ENCODE measurements at regions not wholly inside any gene's neighbourhood (a gene's known extent, or its start where the extent isn't known, plus 50 kb on each side); places are given as distances from the start of the nearest gene placed in this dataset.

DNA sequence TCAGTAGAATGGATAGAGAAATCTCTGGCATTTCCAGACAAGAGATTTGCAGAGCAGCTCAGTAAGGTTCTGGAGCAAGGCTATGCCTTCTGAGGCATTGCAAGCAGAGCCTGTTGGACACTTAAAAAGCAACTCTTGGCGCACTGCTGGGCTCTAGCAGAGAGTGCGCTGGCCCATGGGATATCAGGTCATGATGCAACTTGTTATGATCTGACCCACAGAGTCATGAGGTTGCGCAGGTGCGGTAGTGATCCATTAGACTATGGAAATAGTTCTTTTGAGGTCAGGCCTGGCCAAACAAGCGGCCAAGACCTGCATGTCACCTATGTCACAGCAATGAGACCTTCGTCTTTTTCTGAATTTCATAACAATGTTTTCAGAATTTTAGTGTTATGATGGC lies 168.6 kb downstream of the TMTC3 start:
- TF ChIP-seq POLR2A (IDR thresholded peaks at IDR 0.05) = no peak
- TF ChIP-seq, protein P1, sequence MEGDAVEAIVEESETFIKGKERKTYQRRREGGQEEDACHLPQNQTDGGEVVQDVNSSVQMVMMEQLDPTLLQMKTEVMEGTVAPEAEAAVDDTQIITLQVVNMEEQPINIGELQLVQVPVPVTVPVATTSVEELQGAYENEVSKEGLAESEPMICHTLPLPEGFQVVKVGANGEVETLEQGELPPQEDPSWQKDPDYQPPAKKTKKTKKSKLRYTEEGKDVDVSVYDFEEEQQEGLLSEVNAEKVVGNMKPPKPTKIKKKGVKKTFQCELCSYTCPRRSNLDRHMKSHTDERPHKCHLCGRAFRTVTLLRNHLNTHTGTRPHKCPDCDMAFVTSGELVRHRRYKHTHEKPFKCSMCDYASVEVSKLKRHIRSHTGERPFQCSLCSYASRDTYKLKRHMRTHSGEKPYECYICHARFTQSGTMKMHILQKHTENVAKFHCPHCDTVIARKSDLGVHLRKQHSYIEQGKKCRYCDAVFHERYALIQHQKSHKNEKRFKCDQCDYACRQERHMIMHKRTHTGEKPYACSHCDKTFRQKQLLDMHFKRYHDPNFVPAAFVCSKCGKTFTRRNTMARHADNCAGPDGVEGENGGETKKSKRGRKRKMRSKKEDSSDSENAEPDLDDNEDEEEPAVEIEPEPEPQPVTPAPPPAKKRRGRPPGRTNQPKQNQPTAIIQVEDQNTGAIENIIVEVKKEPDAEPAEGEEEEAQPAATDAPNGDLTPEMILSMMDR (IDR thresholded peaks at IDR 0.05) = no peak
- WGBS, 2 donors = 82 to 94% methylated on average over 6 of the region's 6 CpGs
- H3K4me3 ChIP-seq (ENCODE audit: low read depth, poor library complexity, severe bottlenecking) = no peak overlapping the region
- no peak for DNase-seq (ENCODE audit: low spot score in 2 of 2)
- intact Hi-C loops (cut with DNase I; ENCODE audit: low total_unique reads) = no loop called here

GRCh38 chr12:88313554-88313953 lies 171.4 kb downstream of the TMTC3 start:
- WGBS, 2 donors = 53 to 70% methylated on average over 1 of the region's 1 CpG
- no peak overlapping the region for H3K4me3 ChIP-seq (ENCODE audit: low read depth, poor library complexity, severe bottlenecking)
- TF ChIP-seq, protein P1 (IDR thresholded peaks at IDR 0.05) = no peak
- no peak for TF ChIP-seq POLR2A (IDR thresholded peaks at IDR 0.05)
- intact Hi-C loops (cut with DNase I; ENCODE audit: low total_unique reads) = no loop called here
- DNase-seq (ENCODE audit: low spot score in 2 of 2) = no peak

- 89 to 92% methylated on average over 4 of the region's 4 CpGs for whole genome bisulfite sequencing, 2 donors
- intact Hi-C loops (cut with DNase I; ENCODE audit: low total_unique reads) = no loop called here
- DNase-seq (ENCODE audit: low spot score in 2 of 2) = no peak
- H3K4me3 ChIP-seq (ENCODE audit: low read depth, poor library complexity, severe bottlenecking) = no peak overlapping the region
- TF ChIP-seq, protein P1 (IDR thresholded peaks at IDR 0.05) = no peak
- TF ChIP-seq POLR2A (IDR thresholded peaks at IDR 0.05) = no peak
These were observed 172.6 kb downstream of the TMTC3 start for GRCh38 chr12:88314706-88315105.

GRCh38 chr12:88318726-88319125 lies 176.6 kb downstream of the TMTC3 start:
- no peak for DNase-seq (ENCODE audit: low spot score in 2 of 2)
- no peak overlapping the region for H3K4me3 ChIP-seq (ENCODE audit: low read depth, poor library complexity, severe bottlenecking)
- intact Hi-C loops (cut with DNase I; ENCODE audit: low total_unique reads) = no loop called here
- 97% methylated on average over 2 of the region's 2 CpGs for WGBS, 2 donors
- TF ChIP-seq, protein P1 (IDR thresholded peaks at IDR 0.05) = no peak
- TF ChIP-seq POLR2A (IDR thresholded peaks at IDR 0.05) = no peak

- H3K4me3 ChIP-seq (ENCODE audit: low read depth, poor library complexity, severe bottlenecking) = no peak overlapping the region
- TF ChIP-seq POLR2A (IDR thresholded peaks at IDR 0.05) = no peak
- TF ChIP-seq, protein P1 (IDR thresholded peaks at IDR 0.05) = no peak
- intact Hi-C loops (cut with DNase I; ENCODE audit: low total_unique reads) = no loop called here
- DNase-seq (ENCODE audit: low spot score in 2 of 2) = no peak
- WGBS, 2 donors = 47 to 62% methylated on average over 1 of the region's 1 CpG
These were observed 183.1 kb downstream of the TMTC3 start for GRCh38 chr12:88325076-88325815.

- H3K4me3 ChIP-seq (ENCODE audit: low read depth, poor library complexity, severe bottlenecking) = no peak overlapping the region
- intact Hi-C loops (cut with DNase I; ENCODE audit: low total_unique reads) = no loop called here
- TF ChIP-seq, protein P1 (IDR thresholded peaks at IDR 0.05) = no peak
- no peak for TF ChIP-seq POLR2A (IDR thresholded peaks at IDR 0.05)
- DNase-seq (ENCODE audit: low spot score in 2 of 2) = no peak
- WGBS, 2 donors = 56% methylated on average over 4 of the region's 4 CpGs
These were observed 183.7 kb downstream of the TMTC3 start for GRCh38 chr12:88325816-88326189.

Measured in lower leg skin (tissue), 4 donors.